Breast epithelium (tissue), 3 donors: ENCODE measurements at regions not wholly inside any gene's neighbourhood (a gene's known extent, or its start where the extent isn't known, plus 50 kb on each side); places are given as distances from the start of the nearest gene placed in this dataset.

Experiments used
- CTCF ChIP-seq, 3 donors: fragments of 450-650 bp; IDR thresholded peaks; one replicate each; pipeline ENCODE4 v1.5.1; 2016 to 2017; ENCODE audit warnings: antibody characterized with exemption in 3 of 3, mild to moderate bottlenecking in 3 of 3, moderate library complexity in 3 of 3
- POLR2A ChIP-seq: fragments of 450-650 bp; IDR thresholded peaks from one replicate; pipeline ENCODE4 v1.6.1; 2016; ENCODE audit warnings: antibody characterized with exemption, mild to moderate bottlenecking, moderate library complexity
- POLR2AphosphoS5 ChIP-seq, 3 donors: sonication (generic); formaldehyde crosslinking; IDR thresholded peaks; one replicate each; pipeline ENCODE4 v1.6.1; 2017; ENCODE audit warnings: antibody characterized with exemption in 3 of 3

GRCh38 chr4:91653067-91653466, 650.7 kb upstream of the GRID2 start:
- no peak for TF ChIP-seq CTCF (IDR thresholded peaks at IDR 0.05)
- TF ChIP-seq POLR2A = no peak
- TF ChIP-seq POLR2AphosphoS5 (IDR thresholded peaks at IDR 0.05) = no peak
